Lung (tissue), 11 donors: ENCODE measurements at regions not wholly inside any gene's neighbourhood (a gene's known extent, or its start where the extent isn't known, plus 50 kb on each side); places are given as distances from the start of the nearest gene placed in this dataset.

ENCODE experiments used
- ATAC-seq: fragments of 200-7000 bp; cut with Tn5 transposase; one replicate; pipeline ENCODE4 v1.9.1; 2020; ENCODE audit warnings: moderate number of reproducible peaks; ENCODE audit not compliant: insufficient read depth, low FRiP score
- DNase-seq, 3 donors: peaks; one replicate each; pipeline ENCODE4 v3.0.0-alpha.2; 2013 to 2017
- H3K27ac ChIP-seq, 2 donors: one replicate each; pipeline ENCODE4 v1.5.1; 2013; ENCODE audit warnings: mild to moderate bottlenecking in 2 of 2, moderate library complexity in 2 of 2, control low read depth in 1 of 2, inconsistent platforms in 1 of 2, low read depth in 1 of 2, low read length in 1 of 2
- H3K27me3 ChIP-seq, 3 donors: one replicate each; pipeline ENCODE4 v1.5.1; 2013; ENCODE audit warnings: low read length in 2 of 3; ENCODE audit not compliant: control insufficient read depth in 3 of 3, insufficient read depth in 3 of 3
- H3K36me3 ChIP-seq, 4 donors: one replicate each; pipeline ENCODE4 v1.5.1; 2013; ENCODE audit warnings: low read length in 4 of 4, mild to moderate bottlenecking in 1 of 4, moderate library complexity in 1 of 4; ENCODE audit not compliant: control insufficient read depth in 4 of 4, insufficient read depth in 4 of 4
- H3K4me1 ChIP-seq, 5 donors: one replicate each; pipeline ENCODE4 v1.5.1; 2013; ENCODE audit warnings: low read length in 5 of 5, mild to moderate bottlenecking in 2 of 5, moderate library complexity in 1 of 5; ENCODE audit not compliant: control insufficient read depth in 5 of 5, insufficient read depth in 5 of 5
- H3K4me3 ChIP-seq: one replicate; pipeline ENCODE4 v1.5.1; 2013; ENCODE audit warnings: mild to moderate bottlenecking, control low read depth, moderate library complexity
- H3K9ac ChIP-seq, 2 donors: one replicate each; pipeline ENCODE4 v1.5.1; 2013; ENCODE audit warnings: low read length in 2 of 2, control low read depth in 1 of 2; ENCODE audit not compliant: insufficient read depth in 1 of 2
- H3K9me3 ChIP-seq, 4 donors: one replicate each; pipeline ENCODE4 v1.5.1; 2013; ENCODE audit warnings: low read length in 3 of 4, mild to moderate bottlenecking in 1 of 4, moderate library complexity in 1 of 4; ENCODE audit not compliant: control insufficient read depth in 4 of 4, insufficient read depth in 3 of 4
- WGBS, 2 donors: extraction: QIAGEN DNeasy Blood & Tissue Kit; methylation state at CpG; one replicate each; pipeline ENCODE4 v1.1.7; 2013; 5-methylcytosine and 5-hydroxymethylcytosine counted together
- TF ChIP-seq, protein P1 (sequence below): IDR thresholded peaks from 2 replicates; pipeline ENCODE4 v1.5.1; 2012; ENCODE audit warnings: mild to moderate bottlenecking; ENCODE audit errors: control extremely low read depth, extremely low read depth
- donor health status: control.
- donor health status: control.
- donor health status: Bipolar disorder and iron deficiency.
- donor health status: healthy.
- donor health status: DM: yes; HTN: yes; CAD: no.

- TF ChIP-seq, protein P1, sequence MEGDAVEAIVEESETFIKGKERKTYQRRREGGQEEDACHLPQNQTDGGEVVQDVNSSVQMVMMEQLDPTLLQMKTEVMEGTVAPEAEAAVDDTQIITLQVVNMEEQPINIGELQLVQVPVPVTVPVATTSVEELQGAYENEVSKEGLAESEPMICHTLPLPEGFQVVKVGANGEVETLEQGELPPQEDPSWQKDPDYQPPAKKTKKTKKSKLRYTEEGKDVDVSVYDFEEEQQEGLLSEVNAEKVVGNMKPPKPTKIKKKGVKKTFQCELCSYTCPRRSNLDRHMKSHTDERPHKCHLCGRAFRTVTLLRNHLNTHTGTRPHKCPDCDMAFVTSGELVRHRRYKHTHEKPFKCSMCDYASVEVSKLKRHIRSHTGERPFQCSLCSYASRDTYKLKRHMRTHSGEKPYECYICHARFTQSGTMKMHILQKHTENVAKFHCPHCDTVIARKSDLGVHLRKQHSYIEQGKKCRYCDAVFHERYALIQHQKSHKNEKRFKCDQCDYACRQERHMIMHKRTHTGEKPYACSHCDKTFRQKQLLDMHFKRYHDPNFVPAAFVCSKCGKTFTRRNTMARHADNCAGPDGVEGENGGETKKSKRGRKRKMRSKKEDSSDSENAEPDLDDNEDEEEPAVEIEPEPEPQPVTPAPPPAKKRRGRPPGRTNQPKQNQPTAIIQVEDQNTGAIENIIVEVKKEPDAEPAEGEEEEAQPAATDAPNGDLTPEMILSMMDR, result no peak
- 78 to 79% methylated on average over 4 of the region's 4 CpGs for WGBS, 2 donors
- peaks cover 0 to 22% (median 0%) of the 10 kb centered on the region in 5 donors for H3K4me1 ChIP-seq
- no peak overlapping the region for H3K27ac ChIP-seq
- no peak overlapping the region for H3K4me3 ChIP-seq
- DNase-seq (no peak), ATAC-seq (no peak)
- no peaks in the 10 kb centered on the region for H3K36me3 ChIP-seq
- H3K9ac ChIP-seq, result no peak overlapping the region
- no peaks in the 10 kb centered on the region for H3K9me3 ChIP-seq
- no peaks in the 10 kb centered on the region for H3K27me3 ChIP-seq
Observed at GRCh38 chr9:16357828-16358227, 512.6 kb downstream of the BNC2 start.

DNA sequence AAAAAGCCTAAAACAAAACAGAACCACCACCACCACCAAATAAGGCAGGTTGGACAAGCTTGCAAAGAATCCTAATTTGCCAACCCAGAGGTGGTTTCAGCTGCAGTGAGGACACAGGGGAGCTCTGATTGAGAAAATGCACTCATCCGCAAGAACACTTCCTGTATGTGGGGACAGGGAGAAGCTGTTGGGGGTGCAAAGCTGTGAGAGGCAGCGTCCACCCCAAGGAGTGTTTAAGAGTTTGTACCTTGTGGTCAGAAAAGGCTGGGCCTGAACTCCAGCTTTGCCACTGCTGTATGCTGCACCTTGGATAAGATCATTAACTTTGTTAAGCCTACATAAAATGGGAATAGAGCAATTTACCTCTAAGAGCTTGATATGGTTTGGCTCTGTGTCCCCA lies 511.7 kb downstream of the BNC2 start:
- Histone ChIP-seq H3K4me3 (no peak overlapping the region), H3K4me1 (peaks cover 0 to 13% (median 0%) of the 10 kb centered on the region in 5 donors), H3K9ac (no peak overlapping the region), H3K9me3 (no peaks in the 10 kb centered on the region), H3K27me3 (no peaks in the 10 kb centered on the region), H3K36me3 (no peaks in the 10 kb centered on the region), H3K27ac (no peak overlapping the region)
- no peak for ATAC-seq
- TF ChIP-seq, protein P1, result no peak
- 71 to 89% methylated on average over 2 of the region's 2 CpGs for WGBS, 2 donors
- no peak for DNase-seq
